H1 (cell line): ENCODE measurements at regions not wholly inside any gene's neighbourhood (a gene's known extent, or its start where the extent isn't known, plus 50 kb on each side); places are given as distances from the start of the nearest gene placed in this dataset.

Source experiments
- CBX5 ChIP-seq: fragments of 300-800, 300-1000 bp; sonication (generic); IDR thresholded peaks from 2 replicates; pipeline ENCODE4 v1.7.1; 2016; ENCODE audit warnings: antibody characterized with exemption, low read length, low read depth
- RAD21 ChIP-seq, 2 experiments: IDR thresholded peaks in 1 of 2; conservative IDR thresholded peaks in 1 of 2; 2 replicates each; pipeline ENCODE4 v1.6.1; 2011; ENCODE audit warnings: low read depth in 2 of 2, low read length in 2 of 2, improper control_type of control experiment in 1 of 2, inconsistent platforms in 1 of 2, mild to moderate bottlenecking in 1 of 2, moderate library complexity in 1 of 2

GRCh38 chr5:114255260-114255659, 106.6 kb upstream of the KCNN2 start (continued):
- TF ChIP-seq RAD21 (IDR thresholded peaks at IDR 0.05 in 1 of 2, conservative IDR thresholded peaks at IDR 0.05 in 1 of 2; ENCODE audit: low read depth in 2 of 2, low read length in 2 of 2) = no peak
- no peak for TF ChIP-seq CBX5
